OCI-LY3 (cell line): ENCODE measurements at regions not wholly inside any gene's neighbourhood (a gene's known extent, or its start where the extent isn't known, plus 50 kb on each side); places are given as distances from the start of the nearest gene placed in this dataset.

Source experiments
- CTCF ChIP-seq: fragments of 200-600, 300-600 bp; sonication (generic); IDR thresholded peaks from 2 replicates; pipeline ENCODE4 v1.5.1; 2014; ENCODE audit warnings: antibody characterized with exemption, low read length, low read depth
- EZH2phosphoT487 ChIP-seq: fragments of 200-600 bp; shearing (Covaris generic); IDR thresholded peaks from 2 replicates; pipeline ENCODE4 v1.6.1; 2018; ENCODE audit warnings: antibody characterized with exemption, mixed run types, low read depth

- TF ChIP-seq CTCF (no peak), EZH2phosphoT487 (no peak)
These were observed 118.1 kb downstream of the ZNF621 start for GRCh38 chr3:40642812-40643211.
